ENCODE measurements at regions not wholly inside any gene's neighbourhood (a gene's known extent, or its start where the extent isn't known, plus 50 kb on each side); places are given as distances from the start of the nearest gene placed in this dataset.
"Not testable (repeated sequence)": the region's sequence is repeated elsewhere in the genome, so short reads cannot be mapped to it uniquely, and the experiment has no call there.

- H3K4me3 ChIP-seq (ENCODE audit: low read depth, low read length): no peak overlapping the region
- TF ChIP-seq, protein P1, sequence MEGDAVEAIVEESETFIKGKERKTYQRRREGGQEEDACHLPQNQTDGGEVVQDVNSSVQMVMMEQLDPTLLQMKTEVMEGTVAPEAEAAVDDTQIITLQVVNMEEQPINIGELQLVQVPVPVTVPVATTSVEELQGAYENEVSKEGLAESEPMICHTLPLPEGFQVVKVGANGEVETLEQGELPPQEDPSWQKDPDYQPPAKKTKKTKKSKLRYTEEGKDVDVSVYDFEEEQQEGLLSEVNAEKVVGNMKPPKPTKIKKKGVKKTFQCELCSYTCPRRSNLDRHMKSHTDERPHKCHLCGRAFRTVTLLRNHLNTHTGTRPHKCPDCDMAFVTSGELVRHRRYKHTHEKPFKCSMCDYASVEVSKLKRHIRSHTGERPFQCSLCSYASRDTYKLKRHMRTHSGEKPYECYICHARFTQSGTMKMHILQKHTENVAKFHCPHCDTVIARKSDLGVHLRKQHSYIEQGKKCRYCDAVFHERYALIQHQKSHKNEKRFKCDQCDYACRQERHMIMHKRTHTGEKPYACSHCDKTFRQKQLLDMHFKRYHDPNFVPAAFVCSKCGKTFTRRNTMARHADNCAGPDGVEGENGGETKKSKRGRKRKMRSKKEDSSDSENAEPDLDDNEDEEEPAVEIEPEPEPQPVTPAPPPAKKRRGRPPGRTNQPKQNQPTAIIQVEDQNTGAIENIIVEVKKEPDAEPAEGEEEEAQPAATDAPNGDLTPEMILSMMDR (IDR thresholded peaks at IDR 0.05; ENCODE audit: insufficient read depth, low read depth, low read length): no peak
- no peak for DNase-seq (ENCODE audit: low read depth)
Measured at GRCh38 chr16:59336136-59336695, 602.1 kb upstream of the GOT2 start.

DNA sequence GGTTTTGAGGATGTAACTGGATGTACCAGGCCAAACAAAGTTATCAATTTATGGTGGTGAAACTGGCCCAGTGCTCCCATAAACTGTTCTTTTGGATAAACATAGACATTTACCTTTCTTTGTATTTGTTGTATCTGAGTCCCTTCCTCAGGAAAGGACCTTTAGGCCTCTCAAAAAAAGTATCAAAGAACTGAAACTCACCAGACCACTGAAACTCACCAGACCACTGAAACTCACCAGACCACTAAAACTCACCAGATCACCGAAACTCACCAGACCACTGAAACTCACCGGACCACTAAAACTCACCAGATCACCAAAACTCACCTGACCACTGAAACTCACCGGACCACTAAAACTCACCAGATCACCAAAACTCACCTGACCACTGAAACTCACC, 597.6 kb upstream of the GOT2 start:
- H3K4me3 ChIP-seq (ENCODE audit: low read depth, low read length); DNase-seq (ENCODE audit: low read depth): not testable (repeated sequence)

DNA sequence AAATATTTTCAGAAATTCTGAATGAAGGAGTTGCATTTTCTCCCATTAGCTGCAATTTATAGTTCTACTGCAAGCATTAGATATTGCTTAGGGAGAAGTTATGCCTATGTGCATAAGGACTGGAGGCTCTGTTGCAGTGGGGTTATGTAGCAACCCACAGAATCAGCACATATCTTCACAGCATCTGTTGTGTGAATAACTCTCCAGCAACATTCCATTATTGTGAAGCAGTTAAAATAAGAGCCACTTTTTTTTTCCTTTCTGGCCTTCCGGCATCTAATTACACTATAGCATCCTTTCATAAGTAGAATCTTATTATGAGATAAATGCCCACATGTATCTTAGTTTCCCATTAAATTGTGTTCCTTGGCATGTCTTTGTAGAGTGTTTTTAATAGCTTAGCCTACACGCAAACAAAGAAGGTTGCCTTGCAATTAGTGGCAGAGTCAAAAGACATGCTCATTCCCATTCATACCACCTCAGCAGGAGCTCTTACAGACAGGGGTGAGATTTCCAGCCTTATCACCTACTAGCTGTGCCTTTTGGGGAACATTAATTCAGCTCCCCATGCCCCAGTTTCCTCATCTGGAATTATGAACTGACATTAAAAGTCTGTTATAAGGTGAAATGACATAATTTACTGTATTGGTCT, 596.0 kb upstream of the GOT2 start:
- no peak overlapping the region for H3K4me3 ChIP-seq (ENCODE audit: low read depth, low read length)
- TF ChIP-seq, protein P1 (IDR thresholded peaks at IDR 0.05; ENCODE audit: insufficient read depth, low read depth, low read length): no peak
- no peak for DNase-seq (ENCODE audit: low read depth)

- TF ChIP-seq, protein P1 (IDR thresholded peaks at IDR 0.05; ENCODE audit: insufficient read depth, low read depth, low read length): no peak
- H3K4me3 ChIP-seq (ENCODE audit: low read depth, low read length): no peak overlapping the region
- DNase-seq (ENCODE audit: low read depth): no peak
Measured at GRCh38 chr16:59328961-59329360, 594.8 kb upstream of the GOT2 start.

- H3K4me3 ChIP-seq (ENCODE audit: low read depth, low read length): no peak overlapping the region
- DNase-seq (ENCODE audit: low read depth): no peak
- TF ChIP-seq, protein P1 (IDR thresholded peaks at IDR 0.05; ENCODE audit: insufficient read depth, low read depth, low read length): no peak
Measured at GRCh38 chr16:59327894-59328293, 593.8 kb upstream of the GOT2 start.

DNA sequence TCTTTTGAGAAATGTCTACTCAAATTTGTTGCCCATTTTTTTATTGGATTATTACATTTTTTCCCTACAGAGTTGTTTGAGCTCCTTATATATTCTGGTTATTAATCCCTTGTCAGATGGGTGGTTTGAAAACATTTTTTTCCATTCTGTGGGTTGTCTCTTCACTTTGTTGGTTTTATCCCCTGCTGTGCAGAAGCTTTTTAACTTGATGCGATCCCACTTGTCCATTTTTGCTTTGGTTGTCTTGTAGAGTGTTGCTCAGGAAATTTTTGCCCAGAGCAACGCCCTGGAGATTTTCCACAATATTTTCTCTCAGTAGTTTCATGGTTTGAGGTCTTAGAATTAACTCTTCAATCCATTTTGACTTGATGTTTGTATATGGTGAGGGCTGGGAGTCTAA, 592.8 kb upstream of the GOT2 start:
- H3K4me3 ChIP-seq (ENCODE audit: low read depth, low read length): no peak overlapping the region
- no peak for DNase-seq (ENCODE audit: low read depth)
- TF ChIP-seq, protein P1 (IDR thresholded peaks at IDR 0.05; ENCODE audit: insufficient read depth, low read depth, low read length): no peak

DNA sequence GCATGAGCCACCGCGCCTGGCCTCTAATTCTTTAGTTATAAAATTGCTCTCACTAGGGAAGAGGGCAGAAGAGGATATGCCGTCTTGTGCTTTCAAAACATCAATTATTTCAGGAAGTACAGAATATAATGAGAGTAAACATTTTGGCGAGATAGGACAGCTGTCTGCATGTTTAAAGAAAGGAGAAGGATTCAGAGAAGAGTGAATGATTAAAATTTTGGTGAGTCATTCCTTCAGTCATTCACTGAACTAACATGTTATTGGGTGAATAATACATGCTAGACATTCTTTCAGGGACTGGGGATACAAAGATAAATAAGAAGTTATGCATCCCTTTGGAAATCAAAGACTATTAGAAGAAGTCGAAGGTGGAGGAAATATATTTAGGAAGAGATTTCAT, 590.3 kb upstream of the GOT2 start:
- DNase-seq (ENCODE audit: low read depth): no peak
- no peak overlapping the region for H3K4me3 ChIP-seq (ENCODE audit: low read depth, low read length)
- TF ChIP-seq, protein P1 (IDR thresholded peaks at IDR 0.05; ENCODE audit: insufficient read depth, low read depth, low read length): no peak

Data from fibroblast of villous mesenchyme (primary cell).